HG02571 (cell line): ENCODE measurements at regions not wholly inside any gene's neighbourhood (a gene's known extent, or its start where the extent isn't known, plus 50 kb on each side); places are given as distances from the start of the nearest gene placed in this dataset.
"Not testable (repeated sequence)": the region's sequence is repeated elsewhere in the genome, so short reads cannot be mapped to it uniquely, and the experiment has no call there.

Experiments
- ATAC-seq: cut with Tn5 transposase; IDR thresholded peaks from one replicate; pipeline ENCODE4 v1.9.1; 2021; ENCODE audit warnings: mild to moderate bottlenecking, moderate library complexity; ENCODE audit not compliant: unreplicated experiment

DNA sequence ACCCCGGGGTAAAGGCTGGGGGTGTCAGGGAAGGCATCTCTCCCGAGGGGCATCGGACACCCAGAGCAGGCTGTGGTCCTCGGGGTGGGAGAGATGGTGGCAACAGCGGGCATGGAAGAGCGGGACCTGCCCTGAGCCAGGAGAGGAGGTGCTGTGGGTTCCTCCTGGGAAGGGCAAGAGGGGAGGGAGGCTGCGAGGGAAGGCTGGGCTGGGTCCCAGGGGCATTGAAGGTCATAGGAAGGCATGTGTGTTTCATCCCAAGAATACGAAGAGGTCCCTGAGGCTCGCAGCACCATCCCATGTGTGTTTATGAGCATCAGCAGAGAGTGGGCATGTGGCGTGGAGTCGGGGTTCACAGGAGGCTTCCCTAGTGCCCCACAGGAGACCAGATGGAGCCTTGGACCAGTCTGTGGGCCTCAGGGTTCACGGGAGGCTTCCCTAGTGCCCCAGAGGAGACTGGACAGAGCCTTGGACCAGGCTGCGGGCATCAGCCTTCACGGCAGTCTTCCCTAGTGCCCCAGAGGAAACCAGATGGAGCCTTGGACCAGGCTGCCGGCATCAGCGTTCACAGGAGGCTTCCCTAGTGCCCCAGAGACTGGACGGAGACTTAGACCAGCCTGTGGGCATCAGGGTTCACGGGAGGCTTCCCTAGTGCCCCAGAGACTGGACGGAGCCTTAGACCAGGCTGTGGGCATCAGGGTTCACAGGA is 420.6 kb downstream of the BRD1 start:
- no peak for ATAC-seq

GRCh38 chr22:49406047-49406650 is 421.5 kb downstream of the BRD1 start:
- ATAC-seq: no peak

GRCh38 chr22:49405590-49405989 is 422.1 kb downstream of the BRD1 start:
- ATAC-seq: no peak

DNA sequence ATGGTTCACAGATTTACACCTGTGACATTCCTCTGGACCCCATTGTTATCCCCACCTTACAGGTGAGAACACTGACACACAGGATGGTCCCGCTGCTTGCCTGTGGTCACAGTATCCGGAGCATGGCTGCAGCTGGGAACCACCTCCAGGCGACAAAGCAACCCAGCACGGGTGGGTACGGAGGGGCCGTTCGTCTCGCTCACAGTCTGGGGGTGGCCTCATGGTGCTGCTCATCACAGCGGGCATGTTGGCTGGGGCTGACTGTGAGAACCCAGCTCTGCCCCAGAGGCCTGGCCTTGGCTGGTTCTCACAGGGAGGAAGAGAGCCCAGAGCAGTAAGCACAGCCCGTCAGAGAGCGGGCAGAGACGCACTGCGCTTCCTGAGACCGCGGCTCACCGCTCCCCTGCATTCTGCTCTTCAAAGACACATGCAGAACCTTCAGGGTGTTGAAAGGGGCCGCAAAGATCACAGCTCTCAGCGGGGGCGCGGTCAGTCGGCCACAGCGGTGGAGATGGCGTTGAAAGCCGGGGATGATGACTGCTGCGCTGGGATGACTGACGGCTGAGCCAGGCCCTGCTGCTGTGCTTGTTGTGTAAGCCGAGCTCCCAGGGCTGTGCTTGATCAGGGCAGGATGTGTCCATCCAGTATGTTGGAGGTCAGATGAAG is 423.0 kb downstream of the BRD1 start:
- ATAC-seq: no peak

DNA sequence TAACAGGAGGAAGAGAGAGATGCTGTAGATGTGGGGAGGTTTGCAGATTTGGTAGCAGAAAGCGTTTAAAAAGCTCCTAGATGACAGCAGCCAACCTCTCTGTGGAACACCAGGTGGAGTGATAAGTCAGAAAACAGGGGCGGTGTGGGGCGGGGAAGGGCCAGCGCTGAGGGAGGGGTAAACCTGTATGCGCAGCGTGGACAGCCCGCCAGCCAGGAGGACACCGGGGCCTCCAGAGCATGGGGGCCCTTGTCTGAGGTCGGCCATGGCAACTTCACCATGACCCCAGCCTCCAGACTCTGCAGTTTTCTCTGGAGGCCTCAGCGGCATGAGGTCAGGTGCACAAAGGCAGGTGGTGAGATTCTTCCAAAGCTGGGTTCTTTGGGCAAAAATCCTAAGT is 423.7 kb downstream of the BRD1 start:
- no peak for ATAC-seq

- no peak for ATAC-seq
Measured at GRCh38 chr22:49403102-49403501, 424.6 kb downstream of the BRD1 start.

- ATAC-seq: no peak
Measured at GRCh38 chr22:49402169-49402568, 425.5 kb downstream of the BRD1 start.

- ATAC-seq: no peak
Measured at GRCh38 chr22:49400941-49401598, 426.6 kb downstream of the BRD1 start.

DNA sequence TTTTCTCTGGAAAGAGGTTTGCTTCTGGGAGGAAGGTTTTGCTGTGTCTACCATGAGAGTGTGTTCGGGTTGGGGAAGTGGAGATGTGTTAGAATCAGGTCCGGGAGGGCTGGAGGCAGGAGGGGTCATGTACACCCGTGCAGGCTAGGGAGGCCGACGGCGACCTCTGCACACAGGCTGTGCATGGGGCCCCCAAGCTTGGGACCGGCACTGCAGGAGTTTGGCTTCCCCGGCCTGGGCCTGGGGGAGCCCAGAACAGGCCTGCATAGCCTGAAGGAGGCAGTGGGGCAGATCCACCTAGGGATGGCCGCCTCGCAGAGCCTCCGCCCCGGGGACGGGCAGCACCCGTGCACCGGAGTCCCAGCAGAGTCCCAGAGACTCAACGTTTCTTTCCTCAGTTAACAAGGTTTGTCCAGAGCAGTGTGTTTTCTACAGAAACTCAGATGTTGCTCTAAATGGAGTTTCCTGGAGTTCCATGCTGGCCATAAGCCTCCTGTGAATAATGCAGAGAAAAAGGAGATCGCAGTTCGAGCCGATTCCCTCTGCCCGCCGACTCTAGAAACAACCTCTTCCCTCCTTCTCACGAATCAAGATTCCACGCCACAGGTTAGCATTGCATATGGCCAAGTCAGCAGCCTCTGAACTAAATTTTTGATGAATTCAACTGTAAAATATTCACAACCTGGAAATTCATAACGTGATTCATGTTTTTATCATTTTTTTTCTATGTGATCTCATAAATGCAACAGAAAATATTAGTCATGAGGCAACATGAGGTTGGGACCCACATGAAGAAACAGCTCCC is 427.3 kb downstream of the BRD1 start:
- no peak for ATAC-seq

DNA sequence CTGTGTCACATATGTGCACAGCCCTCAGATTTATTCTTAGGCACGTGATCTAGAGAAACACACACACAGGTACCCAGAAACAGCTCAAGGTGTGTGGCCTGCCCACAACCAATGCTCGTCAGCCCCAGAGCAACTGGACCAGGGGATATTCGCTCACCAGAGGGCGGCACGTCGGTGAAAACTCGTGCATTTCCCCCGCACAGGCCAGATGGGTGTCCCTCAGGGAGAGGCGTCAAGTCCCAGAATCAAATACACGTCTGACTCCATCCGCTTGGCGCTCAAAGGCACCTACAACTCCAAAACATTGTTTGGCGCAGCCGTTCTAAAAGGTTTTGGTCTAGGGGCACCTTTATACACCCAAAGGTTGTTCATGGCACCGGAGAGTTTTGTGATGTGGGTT is 429.0 kb downstream of the BRD1 start:
- ATAC-seq: no peak

DNA sequence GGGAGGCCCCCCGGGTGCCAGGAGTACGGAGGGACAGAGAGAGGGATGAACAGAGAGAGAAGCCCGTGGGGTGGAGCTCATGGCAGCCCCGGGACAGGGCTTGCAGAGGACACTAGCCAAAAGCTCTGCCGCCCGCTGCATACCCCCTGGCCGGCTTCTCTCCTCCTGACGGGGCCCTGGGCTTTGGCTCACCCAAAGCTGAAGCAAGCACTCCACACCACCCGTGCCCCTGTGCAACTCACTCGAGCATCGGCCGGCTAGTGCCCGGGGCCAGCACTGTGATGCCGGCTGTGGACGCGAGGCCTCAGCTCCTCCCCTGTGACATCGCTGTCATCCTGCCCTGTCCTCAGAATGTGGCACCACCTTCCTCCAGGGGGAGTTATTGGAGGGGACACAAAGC is 429.6 kb downstream of the BRD1 start:
- no peak for ATAC-seq

GRCh38 chr22:49396817-49397216 is 430.9 kb downstream of the BRD1 start:
- no peak for ATAC-seq

DNA sequence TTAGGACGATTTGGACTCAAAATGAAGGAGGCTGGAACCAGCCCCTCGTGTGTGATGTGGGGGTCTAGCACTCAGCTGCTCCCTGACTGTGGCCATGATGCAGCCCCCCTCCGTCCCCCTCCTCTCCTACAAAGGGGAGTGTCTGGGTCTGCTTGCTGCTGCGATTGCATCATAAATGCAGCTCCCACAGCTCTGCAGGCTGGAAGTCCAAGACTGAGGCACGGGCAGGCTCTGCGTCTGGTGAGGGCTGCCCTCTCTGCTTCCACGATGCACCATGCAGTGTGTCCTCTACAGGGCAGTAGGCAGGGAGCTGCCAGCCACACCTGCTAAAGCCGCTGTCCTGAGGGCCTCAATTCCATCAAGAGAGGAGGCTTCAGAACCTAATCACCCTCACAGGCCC is 432.1 kb downstream of the BRD1 start:
- ATAC-seq: no peak

GRCh38 chr22:49395062-49395461 is 432.6 kb downstream of the BRD1 start:
- ATAC-seq: not testable (repeated sequence)

- ATAC-seq: no peak
Measured at GRCh38 chr22:49394116-49394785, 433.4 kb downstream of the BRD1 start.

DNA sequence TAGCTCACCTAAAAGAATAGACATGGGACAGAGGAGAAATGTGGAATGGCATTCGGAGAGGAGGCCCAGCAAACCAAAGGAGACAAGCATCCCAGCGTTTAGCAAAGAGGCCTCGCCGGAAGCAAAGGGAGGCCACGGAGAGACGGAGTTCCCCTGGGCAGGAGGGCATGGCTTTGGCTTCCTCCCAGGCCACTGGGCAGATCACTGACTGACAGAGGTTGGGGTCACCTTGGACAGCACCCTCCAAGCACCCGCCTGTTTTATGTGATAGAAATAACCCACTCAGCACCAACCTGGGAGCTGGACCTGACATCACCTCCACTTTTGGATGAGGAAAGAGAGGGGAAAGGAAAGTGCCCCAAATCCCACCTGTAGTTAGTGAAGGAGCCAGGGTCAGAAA is 434.1 kb downstream of the BRD1 start:
- ATAC-seq: no peak

- ATAC-seq: no peak
Measured at GRCh38 chr22:49392841-49393510, 434.7 kb downstream of the BRD1 start.

DNA sequence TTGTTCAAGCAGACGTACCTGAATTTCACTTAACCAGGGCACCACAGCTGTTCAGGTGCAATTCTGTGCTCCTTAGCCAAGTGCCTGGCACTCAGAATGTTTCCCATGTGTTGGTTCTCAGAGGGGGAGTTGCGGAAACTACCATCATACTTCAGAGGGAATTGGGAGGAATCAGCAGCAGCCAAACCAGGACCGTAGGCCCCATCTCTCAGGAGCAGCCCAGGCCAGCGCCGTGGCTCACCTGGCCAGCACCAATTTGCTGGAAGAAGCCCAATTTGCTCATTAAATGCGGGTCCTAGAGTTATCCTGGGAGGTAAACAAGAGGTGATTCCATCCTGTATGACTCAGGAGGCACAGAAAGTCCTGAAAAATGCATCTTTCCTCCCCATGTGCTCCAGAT is 435.4 kb downstream of the BRD1 start:
- ATAC-seq: no peak

DNA sequence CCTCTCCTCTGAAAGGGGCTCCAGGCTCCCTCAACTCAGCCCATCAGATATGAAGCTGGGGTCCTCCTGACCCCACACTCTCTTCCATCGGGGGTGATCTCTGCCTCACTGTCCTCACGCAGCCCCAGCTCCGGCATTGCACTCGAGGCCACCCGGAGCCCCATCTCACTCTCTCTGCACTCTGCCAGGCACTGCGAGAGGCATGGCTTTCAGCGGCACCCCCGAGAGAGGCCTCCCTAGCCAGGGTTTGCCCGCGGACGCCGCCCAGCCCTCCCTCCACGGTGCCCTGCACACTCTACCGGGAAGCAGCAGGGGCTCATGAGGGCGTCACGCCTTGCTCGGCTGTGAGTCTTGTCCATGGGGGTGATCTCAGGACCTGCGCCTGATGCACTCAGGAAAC is 436.2 kb downstream of the BRD1 start:
- no peak for ATAC-seq

DNA sequence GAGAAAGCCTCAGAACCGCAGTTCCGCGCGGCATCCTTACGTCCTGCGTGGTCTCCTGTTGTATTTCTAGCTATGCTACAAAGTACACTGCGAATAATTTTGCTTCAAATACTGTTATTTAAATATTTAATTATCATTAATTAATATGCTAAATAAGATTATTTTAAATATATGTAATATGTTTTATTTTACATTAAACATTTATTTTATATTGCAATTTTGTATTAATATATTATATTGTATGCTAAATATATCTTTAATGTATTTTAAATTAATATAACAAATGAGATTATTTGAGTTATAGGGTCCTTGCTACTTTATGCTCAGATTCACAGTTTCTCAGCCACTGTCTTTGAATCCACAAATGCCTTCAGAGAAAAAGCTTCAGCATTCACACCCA is 436.7 kb downstream of the BRD1 start:
- no peak for ATAC-seq
